ENCODE measurements at regions not wholly inside any gene's neighbourhood (a gene's known extent, or its start where the extent isn't known, plus 50 kb on each side); places are given as distances from the start of the nearest gene placed in this dataset.
"Not testable (repeated sequence)": the region's sequence is repeated elsewhere in the genome, so short reads cannot be mapped to it uniquely, and the experiment has no call there.

DNA sequence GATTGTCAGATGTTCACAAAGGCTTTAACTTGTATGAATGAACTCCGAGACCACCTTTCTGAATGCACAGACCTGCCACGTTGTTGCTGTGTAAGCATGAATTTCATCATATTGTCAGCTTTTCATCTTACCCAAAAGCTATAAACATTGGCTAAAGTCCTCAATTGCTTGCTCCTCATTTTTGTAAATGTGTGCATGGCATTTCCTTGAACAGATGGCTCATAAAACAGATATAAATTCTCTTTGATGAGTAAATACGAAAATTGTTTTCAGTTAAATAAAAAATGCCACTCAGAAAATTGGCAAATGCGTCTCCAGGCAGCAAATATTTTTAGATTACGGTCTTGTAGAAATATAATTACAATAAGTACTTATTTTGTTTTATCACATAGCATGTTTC, 226.0 kb upstream of the NDN start:
- H3K4me3 ChIP-seq (ENCODE audit: low read depth, low read length): no peak overlapping the region

DNA sequence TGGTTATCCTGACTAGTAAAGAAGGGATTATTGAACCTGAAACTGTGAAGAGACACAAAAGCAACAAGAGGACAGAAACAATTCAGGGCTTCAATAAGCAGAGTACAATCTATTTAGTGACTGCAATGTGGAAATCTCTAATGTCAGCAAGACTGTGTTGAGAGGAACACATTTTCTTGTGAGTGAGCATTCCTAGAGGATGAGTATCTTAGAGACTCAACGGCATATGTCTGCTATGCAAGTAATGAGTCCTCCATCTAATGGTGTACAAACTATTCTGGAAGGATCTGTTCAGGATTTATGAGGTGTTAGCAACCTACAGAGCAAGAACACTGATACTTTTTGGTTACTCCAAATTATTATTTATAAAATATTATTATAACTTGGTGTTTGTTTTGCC, 226.5 kb upstream of the NDN start:
- no peak overlapping the region for H3K4me3 ChIP-seq (ENCODE audit: low read depth, low read length)

DNA sequence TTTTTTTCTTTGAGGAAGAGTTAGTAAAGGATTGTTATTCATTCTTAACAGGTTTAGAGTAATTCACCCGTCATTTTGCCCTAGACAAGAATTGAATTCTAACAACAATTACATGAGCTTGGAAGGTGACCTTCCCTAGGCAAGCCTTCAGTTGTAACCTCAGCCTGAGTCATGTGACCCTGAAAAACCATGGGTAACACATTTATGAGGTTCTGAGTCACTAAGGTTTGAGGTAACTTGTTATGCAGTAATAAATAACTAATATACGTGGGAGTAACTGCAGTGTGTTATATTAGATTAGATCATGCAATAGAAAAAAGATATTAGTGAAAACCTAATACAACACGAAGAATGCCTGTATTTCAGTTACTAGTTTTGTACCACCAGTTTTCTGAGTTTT, 237.6 kb upstream of the NDN start:
- no peak overlapping the region for H3K4me3 ChIP-seq (ENCODE audit: low read depth, low read length)

DNA sequence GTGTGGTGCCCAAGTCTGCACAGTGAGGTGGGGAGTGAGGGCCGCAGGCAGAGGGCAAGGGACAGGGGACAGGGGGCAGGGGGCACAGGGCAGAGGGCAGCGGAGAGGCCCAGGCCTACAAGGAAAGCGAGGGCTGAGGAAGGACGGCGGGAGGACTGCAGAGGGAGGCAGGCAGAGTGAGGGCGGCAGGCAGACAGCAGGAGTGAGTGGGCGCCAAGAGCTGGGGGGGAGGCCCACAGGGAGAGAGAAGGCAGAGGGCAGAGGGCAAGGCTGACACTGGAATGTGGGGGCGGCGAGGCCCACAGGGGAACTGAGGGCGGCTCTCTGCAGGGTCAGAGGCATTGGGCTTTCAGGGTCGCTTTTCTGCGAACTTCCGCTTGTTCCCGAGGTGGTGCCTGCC, 267.8 kb upstream of the NDN start:
- no peak overlapping the region for H3K4me3 ChIP-seq (ENCODE audit: low read depth, low read length)

- H3K4me3 ChIP-seq (ENCODE audit: low read depth, low read length): no peak overlapping the region
These were observed 296.6 kb upstream of the NDN start for GRCh38 chr15:23983500-23984259.

DNA sequence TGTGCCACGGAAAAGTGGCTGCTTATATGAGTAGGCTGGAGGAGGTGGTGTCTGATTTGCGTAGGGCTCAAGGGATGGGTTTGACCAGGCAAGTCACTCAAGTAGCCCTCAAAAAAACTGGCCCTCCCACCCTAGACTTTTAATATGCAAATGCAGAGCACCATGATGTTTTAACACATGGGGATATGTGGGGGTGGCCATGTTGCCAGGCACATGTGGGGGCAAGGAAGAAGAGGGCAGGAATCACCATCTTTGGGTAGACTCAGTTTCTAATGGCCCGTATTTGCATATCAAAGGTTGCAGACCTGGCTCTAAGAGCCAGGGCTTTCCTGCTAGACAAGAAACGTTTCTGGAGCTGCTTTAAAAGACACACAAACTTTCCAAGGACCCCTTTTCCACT, 307.2 kb upstream of the NDN start:
- no peak overlapping the region for H3K4me3 ChIP-seq (ENCODE audit: low read depth, low read length)

- H3K4me3 ChIP-seq (ENCODE audit: low read depth, low read length): no peak overlapping the region
These were observed 311.0 kb upstream of the NDN start for GRCh38 chr15:23998056-23998455.

GRCh38 chr15:24008476-24008875, 321.4 kb upstream of the NDN start:
- no peak overlapping the region for H3K4me3 ChIP-seq (ENCODE audit: low read depth, low read length)

DNA sequence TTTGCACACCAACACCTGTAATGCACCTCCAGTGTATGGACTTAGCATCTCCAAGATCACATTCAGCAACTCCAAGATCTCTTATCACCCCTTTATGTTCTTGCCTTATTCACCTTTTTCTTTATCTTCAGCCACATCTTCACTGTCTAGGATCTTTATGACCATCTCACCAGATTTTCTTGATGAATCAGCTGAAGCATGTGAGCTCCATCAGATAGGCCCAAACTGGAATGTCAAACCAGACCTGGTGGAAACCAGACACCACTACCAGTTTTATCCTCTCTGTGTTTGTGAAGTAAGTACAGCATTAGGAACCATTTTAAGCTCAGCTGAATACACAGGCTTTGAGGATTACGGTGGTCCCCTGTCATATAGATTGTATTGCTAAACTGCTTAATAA, 330.4 kb upstream of the NDN start:
- no peak overlapping the region for H3K4me3 ChIP-seq (ENCODE audit: low read depth, low read length)

DNA sequence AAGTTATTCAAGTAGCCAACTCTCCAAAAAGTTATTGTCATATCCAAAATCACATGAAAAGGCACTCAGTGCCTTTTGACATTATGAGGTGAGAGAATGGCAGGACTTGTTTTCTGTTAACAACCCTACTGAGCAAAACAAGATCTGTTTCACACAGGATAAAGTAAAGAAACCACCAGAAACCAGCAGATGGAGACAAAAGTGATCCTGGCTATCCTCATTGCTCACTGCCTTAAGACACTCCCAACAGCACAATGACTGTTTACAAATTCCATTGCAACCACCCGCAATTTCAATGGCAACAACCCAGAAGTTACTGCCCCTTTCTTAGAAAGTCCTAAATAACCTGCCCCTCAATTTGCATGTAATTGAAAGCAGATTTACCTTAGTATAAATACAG, 352.6 kb upstream of the NDN start:
- H3K4me3 ChIP-seq (ENCODE audit: low read depth, low read length): no peak overlapping the region

- no peak overlapping the region for H3K4me3 ChIP-seq (ENCODE audit: low read depth, low read length)
These were observed 367.6 kb upstream of the NDN start for GRCh38 chr15:24054547-24055245.

GRCh38 chr15:24067733-24068501, 380.8 kb upstream of the NDN start:
- no peak overlapping the region for H3K4me3 ChIP-seq (ENCODE audit: low read depth, low read length)

DNA sequence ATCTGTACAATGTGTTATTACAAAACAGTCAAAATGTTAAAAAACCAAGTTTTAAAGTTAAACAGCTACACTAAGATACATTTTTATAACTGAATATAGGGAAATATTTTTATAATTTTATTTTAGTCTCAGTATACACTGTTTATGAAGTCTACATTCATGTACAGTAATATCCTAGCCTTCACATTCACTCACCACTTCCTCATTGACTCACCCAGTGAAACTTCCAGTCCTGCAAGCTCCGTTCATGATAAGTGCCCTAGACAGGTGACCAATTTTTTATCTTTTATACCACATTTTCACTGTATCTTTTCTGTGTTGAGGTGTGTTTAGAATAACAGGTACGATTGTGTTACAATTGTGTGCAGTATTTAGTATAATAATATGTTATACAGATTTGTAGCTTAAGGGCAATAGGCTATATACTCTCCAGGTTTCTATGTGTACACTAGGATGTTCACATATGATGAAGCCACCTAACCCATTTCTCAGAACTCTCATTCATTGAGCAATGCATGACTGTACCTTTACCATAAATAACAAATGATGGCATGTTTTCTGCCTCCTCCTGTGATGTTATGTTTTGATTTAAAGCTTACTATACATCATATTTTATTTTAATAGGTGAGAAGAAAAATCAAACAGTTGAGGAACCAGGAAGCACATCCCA, 388.4 kb upstream of the NDN start:
- H3K4me3 ChIP-seq (ENCODE audit: low read depth, low read length): no peak overlapping the region

DNA sequence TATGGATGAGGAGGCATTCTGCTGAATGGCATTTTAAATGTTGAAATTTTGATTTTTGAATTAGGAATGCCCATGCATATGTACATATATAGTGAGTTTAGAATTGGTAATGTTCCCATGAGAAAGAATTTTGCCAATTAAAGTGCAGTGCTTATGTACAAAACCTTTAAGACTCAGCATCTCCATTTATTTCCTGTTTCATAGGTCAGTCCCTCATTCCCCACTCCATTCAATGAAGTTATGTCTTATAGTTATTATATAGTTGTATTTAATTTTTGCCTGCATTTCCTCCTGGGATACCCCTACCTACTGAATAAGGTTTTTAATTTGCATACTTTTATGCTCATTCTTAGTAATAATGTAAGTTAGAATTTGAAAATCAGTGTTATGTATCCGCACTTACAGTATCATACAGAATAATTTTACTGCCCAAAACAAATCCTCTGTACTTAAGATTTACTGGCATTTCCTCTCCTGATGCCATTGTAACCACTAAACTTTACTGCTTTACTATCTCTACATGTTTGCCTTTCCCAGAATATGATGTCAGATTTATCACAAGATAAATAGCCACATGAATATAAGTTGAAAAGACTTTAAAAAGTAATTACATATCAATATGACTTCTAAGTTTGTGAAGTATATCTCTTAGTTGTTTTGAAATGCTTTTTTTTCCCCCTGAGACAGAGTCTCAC, 389.1 kb upstream of the NDN start:
- no peak overlapping the region for H3K4me3 ChIP-seq (ENCODE audit: low read depth, low read length)

- H3K4me3 ChIP-seq (ENCODE audit: low read depth, low read length): no peak overlapping the region
These were observed 391.4 kb upstream of the NDN start for GRCh38 chr15:24078310-24079029.

DNA sequence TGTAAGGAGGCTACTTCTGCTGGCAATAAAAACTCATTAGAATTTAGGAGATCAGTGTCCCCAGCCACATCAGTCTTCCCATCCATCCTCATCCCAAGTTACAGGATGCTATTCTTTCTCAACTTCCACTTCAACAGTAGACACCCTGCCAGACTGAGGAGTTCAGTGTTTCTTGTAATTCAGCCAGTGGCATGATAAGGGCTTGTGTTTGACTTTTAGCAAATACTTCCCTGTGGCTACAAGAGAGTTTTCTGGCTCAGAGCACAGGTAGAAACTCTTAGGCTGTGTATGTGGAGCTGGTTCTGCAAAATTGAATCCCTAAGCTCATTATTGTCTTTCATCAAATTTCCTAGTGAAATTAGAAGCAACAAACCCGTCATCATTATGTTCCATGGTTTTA, 401.8 kb upstream of the NDN start:
- not testable (repeated sequence) for H3K4me3 ChIP-seq (ENCODE audit: low read depth, low read length)

DNA sequence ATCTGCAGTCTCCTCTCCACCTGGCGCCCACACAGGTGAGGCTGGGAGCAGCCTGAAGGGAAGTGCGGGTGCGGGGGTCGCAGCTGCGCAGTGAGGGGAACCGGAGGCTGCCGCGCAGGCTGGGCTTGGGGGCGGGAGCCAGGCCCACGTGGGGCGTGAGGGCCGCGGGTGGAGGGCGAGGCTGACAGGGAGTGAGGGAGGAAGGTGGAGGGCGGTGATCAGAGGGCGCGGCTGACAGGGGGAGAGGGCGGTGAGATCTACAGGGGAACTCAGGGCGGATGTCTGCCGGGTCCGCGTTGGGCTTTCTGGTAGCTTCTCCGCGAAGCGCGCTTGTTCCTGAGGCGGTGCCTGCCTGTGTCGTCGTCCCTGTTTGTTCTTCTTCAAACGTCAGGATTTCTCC, 414.4 kb upstream of the NDN start:
- H3K4me3 ChIP-seq (ENCODE audit: low read depth, low read length): not testable (repeated sequence)

GRCh38 chr15:24107524-24107923, 420.4 kb upstream of the NDN start:
- not testable (repeated sequence) for H3K4me3 ChIP-seq (ENCODE audit: low read depth, low read length)

DNA sequence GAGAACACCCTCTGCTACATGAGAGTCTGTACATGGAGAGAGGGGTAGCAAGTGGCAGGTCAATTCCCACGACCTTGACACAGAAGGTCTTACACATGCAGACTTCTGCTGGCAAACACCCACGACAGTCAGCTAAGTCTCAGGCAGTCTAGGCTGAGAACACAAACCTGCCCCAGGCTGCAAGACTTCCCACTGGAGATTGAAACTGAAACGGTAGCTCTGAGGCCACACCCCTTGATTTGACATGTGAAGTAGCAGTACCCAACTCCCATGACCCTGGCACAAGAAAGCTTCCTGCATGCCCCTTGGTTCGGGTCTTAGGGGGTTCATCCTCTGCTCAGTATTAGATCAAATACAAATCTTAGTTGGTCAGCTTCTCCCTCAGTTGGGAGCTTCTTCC, 420.8 kb upstream of the NDN start:
- not testable (repeated sequence) for H3K4me3 ChIP-seq (ENCODE audit: low read depth, low read length)

DNA sequence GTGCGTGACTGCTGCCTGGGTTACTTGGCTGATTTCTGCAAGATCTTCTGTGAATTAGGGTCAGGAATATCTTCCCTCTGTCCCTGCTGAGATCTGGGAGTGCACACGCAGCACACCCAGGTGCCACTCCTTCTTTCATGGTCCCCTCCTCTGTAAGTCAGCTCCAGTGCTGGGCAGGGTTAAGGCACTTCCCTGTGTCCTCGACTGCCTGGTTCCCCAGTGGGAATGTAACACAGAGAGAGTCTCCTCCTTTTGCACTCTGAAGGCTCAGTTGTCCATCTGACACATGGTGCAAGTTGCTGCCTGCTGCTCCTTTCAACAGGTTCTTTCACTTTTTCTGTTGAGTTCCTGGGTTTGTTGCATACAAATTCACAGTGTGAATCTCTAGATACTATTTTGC, 421.2 kb upstream of the NDN start:
- H3K4me3 ChIP-seq (ENCODE audit: low read depth, low read length): not testable (repeated sequence)

All from iPS-11a (cell line).